GM12864 (cell line): ENCODE measurements at regions not wholly inside any gene's neighbourhood (a gene's known extent, or its start where the extent isn't known, plus 50 kb on each side); places are given as distances from the start of the nearest gene placed in this dataset.
"Not testable (repeated sequence)": the region's sequence is repeated elsewhere in the genome, so short reads cannot be mapped to it uniquely, and the experiment has no call there.

Experiments used
- DNase-seq: peaks from one replicate; pipeline ENCODE4 v3.0.0-alpha.2; 2011; ENCODE audit warnings: low read depth
- H3K4me3 ChIP-seq: 2 replicates; pipeline ENCODE4 v1.5.1; 2011; ENCODE audit warnings: mild to moderate bottlenecking, low read depth, low read length, control low read depth
- CTCF ChIP-seq: IDR thresholded peaks from 2 replicates; pipeline ENCODE4 v1.5.1; 2011; ENCODE audit warnings: low read depth, mild to moderate bottlenecking, moderate library complexity, low read length, control low read depth, inconsistent platforms; ENCODE audit errors: missing control alignments

GRCh38 chr5:1958211-1959010, 75.7 kb upstream of the IRX4 start:
- no peak overlapping the region for H3K4me3 ChIP-seq
- TF ChIP-seq CTCF: no peak
- no peak for DNase-seq

GRCh38 chr5:1955586-1955985, 72.9 kb upstream of the IRX4 start:
- no peak for TF ChIP-seq CTCF
- DNase-seq: no peak

GRCh38 chr5:1953710-1954109, 71.0 kb upstream of the IRX4 start:
- DNase-seq, H3K4me3 ChIP-seq: not testable (repeated sequence)

More at GRCh38 chr5:1955586-1955985, 72.9 kb upstream of the IRX4 start:
- no peak overlapping the region for H3K4me3 ChIP-seq

GRCh38 chr5:1952444-1953099, 69.8 kb upstream of the IRX4 start:
- no peak for DNase-seq
- TF ChIP-seq CTCF: no peak
- no peak overlapping the region for H3K4me3 ChIP-seq

DNA sequence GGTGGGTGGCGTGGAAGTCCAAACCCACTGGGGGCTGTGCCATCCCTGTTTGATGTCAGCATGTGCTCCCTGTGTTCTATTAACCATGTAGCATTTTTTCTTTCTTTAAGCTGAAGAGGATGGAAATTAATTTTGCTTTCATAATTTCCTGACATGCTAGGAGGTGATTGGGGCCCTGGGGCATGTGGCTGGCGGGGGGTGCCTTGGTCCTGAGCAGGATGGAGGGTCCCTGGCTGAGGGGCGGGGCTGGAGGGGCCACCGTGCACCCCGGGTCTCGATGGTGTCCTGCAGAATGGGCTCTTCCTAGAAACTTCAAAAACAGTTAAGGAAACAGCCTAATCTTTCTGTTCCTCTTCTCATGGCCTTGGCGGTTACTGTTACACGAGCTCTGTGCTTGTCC, 69.3 kb upstream of the IRX4 start:
- no peak for TF ChIP-seq CTCF

DNA sequence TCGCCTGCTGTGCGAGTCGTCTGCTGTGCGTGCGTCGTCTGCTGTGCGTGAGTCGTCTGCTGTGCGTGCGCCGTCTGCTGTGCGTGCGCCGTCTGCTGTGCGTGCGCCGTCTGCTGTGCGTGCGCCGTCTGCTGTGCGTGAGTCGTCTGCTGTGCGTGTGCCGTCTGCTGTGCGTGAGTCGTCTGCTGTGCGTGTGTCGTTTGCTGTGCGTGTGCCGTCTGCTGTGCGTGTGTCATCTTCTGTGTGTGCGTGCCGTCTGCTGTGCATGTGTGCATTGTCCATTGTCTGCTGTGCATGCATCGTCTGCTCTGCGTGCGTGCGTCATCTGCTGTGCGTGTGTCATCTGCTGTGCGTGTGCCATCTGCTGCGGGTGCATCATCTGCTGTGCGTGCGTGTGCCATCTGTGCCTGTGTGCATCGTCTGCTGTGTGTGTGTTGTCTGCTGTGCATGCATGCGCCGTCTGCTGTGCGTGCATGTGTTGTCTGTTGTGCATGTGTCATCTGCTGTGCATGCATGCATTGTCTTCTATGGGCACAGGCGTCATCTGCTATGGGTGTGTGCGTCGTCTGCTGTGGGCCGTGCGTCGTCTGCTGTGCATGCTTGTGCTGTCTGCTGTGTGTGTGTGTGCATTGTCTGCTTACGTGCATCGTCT, 68.6 kb upstream of the IRX4 start:
- no peak overlapping the region for H3K4me3 ChIP-seq
- no peak for DNase-seq
- TF ChIP-seq CTCF: no peak

More for the DNA sequence above, 69.3 kb upstream of the IRX4 start:
- H3K4me3 ChIP-seq: no peak overlapping the region
- DNase-seq: no peak

DNA sequence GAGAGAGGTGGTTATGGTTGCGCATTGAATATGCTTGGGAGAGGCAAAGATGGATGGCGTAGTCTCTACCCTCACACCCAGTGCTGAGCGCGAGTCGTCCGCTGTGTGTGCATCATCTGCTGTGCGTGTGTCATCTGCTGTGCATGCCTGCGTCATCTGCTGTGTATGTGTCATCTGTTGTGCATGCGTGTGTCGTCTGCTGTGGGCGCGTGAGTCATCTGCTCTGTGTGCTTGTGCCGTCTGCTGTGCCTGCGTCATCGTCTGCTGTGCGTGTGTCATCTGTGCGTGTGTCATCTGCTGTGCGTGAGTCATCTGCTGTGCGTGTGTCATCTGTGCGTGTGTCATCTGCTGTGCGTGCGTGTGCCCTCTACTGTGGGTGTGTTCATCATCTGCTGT, 68.0 kb upstream of the IRX4 start:
- no peak overlapping the region for H3K4me3 ChIP-seq
- no peak for DNase-seq
- TF ChIP-seq CTCF: no peak
